NCI-H2107 treated with DMSO at 0.1 percent for 48 hours (cell line): ENCODE measurements at regions not wholly inside any gene's neighbourhood (a gene's known extent, or its start where the extent isn't known, plus 50 kb on each side); places are given as distances from the start of the nearest gene placed in this dataset.
"Not testable (repeated sequence)": the region's sequence is repeated elsewhere in the genome, so short reads cannot be mapped to it uniquely, and the experiment has no call there.

Source experiments
- DNase-seq: peaks from one replicate; lab custom pipeline; 2025; ENCODE audit not compliant: unreplicated experiment; lab: John Stamatoyannopoulos, UW

DNA sequence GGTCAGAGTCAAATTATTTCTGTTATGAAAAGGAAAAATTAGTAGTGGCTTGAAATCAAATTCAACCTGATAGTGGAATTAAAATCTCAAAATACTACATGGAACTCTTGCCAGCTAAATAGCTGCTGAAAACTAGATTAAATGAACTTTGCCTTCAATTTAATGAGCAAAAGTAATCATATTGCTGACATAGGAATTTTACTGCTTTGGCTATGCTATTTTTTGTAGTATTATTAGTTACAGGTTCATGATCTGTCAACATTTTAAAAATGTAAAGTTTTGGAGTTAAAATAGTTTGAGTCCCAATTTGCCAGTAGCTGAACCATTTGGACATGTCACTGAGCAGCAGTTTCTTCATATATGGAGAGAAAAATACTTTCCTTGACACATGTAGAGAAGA is 81.4 kb downstream of the RERGL start:
- DNase-seq, result no peak

DNA sequence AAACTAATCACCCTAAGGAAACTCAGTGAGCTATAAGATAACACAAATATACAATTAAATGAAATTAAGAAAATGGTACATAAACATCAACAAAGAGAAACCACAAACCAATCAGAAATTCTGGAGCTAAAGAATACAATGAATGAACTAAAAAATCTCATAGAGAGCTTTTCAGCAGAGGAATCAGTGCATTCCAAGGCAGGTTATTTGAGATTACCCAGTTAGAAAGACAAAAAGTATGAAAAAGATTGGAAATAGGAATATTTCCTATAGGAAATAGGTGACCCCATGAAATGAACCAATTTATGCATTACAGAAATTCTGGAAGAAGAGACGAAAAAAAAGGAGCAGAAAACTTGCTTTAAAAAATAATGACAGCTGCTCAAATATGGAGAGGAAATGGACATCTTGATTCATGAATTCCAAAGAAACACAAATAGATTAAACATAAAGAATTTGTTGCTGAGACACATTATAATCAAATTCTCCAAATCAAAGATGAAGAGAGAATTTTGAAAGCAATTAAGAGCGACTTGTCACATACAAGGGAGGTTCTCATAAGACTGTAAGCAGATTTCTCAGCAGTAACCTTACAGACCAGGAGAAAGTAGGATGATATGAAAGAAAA is 90.7 kb downstream of the RERGL start:
- no peak for DNase-seq

DNA sequence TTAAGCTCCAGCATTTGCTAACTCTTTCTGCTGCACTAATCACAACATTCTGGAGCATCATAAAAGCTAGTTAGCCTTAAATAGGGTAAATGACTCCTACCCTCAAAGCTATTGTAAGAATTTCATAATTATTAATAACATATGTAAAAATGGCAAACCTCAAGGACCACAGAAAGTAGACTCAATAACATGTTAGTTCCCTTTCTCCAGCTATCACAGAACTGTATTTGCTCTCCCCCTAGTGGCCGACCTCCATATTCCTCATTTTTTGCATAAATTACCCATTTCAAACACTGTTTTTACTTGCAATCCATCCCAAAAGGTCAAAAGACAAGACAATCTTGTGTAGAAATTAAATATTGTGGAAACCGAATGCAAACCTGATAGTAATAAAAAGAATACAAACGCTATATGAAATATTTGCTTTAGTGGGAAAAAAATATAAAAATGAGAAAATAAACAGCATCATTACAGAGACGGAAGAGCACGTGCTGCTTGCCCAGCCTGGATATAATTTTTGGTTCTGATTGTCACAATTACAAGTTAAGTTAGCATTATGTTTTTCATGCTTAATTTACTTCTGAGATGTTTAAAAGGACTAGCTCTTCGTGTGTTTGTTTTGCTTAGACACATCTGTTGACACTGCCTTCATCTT is 97.9 kb downstream of the RERGL start:
- peak; percentile 31 for DNase-seq

DNA sequence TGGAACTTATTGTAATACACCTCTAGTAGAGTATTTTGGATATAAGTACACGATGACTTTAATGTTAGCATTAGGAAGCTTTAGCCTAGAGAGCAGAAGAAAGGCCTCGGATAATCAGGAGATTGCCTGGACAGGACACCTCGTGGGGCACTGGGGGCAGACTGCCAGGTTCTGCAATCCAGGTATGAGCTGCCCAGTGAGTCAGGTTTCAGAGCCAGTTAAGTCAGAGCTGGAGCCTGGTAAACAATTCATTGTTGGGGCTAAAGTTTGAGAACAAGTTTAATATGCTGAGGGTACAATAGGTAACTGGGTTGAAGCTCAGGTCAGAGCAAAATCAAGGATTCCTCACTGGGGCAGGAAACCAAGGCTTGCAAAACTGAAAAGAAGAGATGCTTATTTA is 107.4 kb downstream of the RERGL start:
- no peak for DNase-seq

DNA sequence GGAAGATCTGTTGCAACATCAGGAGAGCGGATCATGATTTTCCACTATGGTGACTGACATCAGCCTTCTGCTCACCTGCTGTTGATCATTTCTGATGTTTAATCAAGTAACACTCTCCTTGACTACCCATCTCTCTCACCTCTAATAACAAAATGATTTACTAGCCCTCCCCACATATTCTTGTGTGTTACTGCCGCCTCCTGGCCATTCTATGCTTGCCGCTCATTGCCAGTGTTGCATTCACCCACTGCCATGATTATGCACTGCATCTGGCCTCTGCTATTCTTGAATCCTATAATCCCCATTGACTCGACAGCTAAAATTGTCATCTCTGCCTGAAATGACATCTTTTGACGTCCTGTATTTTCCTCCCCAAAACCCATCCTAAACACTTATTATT is 113.8 kb downstream of the RERGL start:
- no peak for DNase-seq

DNA sequence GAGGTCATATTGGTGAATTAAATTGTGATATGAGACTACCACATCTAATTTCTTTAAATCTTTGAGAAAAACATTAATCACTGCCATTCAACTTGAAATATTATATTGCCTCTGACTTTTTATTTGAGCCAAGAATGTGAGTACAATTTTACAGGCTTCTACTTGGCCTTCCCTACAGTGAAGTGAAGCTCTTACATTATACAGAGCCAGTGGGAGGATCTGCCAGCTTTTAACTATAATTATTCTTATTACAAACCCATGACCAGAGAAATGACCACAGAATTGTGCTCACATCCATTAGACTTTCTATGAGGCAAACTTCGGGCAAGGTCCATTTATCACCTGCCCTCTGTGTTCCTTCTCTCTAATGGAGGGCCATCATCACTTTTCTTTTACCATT is 114.2 kb downstream of the RERGL start:
- no peak for DNase-seq

DNA sequence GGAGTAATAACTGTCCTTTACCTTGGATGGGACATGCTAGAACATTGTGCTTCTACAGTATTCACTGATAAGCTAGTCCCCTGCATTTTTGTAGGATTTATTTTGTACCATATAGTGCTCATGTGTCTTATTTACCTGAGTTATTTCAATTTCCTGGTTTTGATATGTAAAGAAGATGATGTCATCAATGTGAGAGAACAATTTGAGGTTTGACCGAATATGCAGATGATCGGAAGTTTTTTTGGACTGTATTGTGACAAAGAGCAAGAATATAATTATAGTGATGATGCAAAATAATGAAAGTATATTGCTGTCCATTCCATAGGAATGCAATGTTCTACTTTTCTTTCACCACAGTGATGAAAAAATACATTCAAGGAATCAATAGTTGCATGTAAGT is 114.8 kb downstream of the RERGL start:
- DNase-seq, result no peak

DNA sequence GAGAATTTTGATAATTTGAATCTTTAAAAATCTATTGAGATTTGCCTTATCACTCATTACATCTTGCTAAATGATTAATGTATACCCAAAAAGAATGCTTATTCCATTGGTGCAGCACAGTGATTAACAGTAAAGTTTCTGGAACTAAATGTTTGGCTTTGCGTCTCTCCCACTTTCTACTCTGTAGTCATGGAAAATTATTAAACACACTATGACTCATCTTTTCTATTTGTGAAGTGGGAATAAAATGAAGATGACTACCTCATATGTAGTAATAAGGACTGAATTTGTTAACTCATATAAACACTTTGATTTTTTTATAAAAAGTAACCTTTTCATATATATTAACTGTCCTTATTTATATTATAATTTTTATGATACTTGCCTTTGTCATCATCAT is 118.1 kb downstream of the RERGL start:
- DNase-seq, result no peak

DNA sequence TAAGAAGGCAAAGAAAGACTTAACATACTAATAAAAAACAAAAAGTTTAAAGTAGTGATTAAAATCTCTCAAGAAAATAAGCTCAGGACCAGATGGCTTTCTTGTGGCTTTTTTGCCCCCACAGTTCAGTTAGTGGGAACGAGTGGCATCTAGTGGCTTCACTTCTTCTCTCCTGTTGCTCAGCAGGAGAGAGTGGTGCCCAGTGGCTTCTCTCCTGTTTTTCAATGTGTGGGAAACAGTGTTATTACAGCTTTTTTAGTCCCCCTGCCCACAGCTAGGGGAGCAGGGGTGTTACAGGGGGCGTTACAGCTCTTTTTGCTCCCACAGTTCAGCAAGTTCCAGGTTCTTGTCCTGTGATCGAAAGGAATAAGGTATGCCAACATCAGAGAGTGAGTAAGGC is 135.2 kb downstream of the RERGL start:
- DNase-seq, result no peak

DNA sequence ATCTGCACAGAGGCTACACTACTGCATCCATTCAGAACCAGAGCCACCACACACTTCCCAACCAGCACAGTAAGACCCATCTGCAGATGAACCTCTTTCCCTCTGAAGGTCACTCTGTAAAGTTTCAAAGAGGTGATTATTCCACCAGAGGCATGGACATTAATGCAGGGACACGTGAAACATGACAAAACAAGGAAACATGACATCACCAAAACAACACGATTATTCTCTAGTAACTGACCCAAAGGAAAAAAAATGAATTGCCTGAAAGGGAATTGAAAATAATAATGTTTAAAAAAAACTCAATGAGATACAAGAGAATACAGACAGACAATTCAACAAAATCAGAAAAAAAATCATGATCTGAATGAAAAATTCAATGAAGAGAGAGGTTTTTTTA is 139.1 kb downstream of the RERGL start:
- DNase-seq, result no peak

DNA sequence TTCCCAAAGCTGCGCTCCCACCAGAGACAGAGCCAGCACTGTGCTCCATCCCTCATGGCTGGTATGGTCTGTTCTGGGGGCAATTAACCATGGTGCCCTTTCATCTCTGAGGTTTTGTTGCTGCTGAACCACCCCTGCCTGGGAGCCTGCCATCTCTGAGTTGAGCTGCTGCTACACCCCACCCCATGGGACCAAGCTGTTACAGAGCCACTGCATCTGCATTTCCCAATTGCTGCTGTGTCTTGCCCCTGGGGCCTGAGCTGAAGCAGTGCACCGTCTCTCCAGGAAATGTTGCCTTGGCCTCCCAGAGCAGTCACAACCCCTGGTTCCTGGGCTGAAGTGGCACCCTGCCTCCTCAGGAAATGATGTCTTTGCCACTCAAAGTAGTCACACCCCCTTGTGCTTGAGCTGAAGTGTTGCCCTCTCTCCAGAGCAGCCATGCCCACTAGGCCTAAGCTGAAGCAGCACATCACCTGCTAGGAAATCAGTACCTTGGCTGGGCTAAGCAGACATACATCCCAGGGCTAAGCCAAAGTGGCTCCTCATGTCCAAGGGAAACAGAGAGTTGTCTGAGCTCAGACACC is 140.3 kb downstream of the RERGL start:
- DNase-seq, result no peak

DNA sequence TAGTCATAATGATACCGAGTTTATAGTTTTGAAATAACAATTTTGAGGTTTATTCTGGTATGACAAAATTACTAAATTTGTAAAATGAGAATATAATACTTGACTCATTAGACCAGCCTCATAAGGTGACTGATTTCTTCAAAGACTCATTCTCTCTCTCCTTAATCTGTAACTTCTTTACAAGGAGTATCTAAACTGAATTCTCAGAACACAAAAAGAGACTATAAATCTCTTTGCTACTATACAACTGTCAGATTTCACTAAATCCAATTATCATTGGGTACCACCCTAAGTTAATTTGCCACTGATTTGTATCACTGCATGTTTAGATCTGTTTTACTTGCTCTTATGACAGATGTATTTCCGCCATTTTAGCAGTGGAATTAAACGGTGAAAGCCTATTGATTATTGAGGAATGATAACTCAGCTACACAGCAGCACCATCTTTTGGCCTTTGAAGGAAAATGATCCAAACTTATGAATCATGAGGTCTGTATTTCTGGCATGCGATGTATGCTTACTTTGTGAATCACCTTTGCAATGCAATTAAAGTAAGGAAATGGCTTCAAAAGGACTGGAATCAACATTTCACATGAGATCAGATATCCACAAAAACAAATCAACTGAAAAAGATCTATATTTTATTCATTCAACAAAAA is 161.2 kb downstream of the RERGL start:
- DNase-seq, result no peak

DNA sequence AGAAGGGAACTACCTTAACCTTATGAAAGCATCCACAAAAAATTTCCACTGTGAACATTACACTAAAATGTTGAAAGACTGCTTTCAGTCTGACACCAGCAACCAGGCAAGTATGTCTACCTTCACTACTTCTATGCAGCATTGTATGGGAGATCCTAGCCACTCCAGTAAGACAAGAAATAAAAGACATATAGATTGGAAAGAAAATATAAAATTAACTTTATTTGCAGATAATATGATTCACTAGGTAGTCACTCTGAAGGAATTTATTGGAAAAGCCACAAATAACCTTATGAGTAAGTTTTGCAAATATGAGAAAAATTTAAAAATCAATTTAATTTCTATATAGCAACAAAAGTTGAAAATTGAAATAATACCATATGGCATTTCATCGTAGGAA is 172.0 kb downstream of the RERGL start:
- no peak for DNase-seq

DNA sequence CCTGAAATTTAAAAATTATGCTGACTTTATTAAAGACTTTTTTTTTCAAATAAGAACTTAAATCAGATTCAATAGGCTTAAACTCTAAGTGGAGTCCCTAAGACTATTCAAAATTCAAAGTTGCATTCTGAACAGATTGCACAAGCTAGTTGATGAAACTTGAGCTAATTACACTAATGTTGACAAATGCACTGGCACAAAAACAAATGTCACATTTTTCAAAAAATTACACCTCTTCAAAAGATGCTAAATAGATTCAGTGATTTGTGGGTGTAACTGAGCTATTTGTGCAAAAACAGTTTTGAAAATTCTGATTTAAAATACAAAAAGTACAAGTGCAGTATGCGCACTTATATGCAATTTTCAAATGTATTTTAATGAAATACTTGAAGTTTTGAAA is 205.4 kb downstream of the RERGL start:
- no peak for DNase-seq

DNA sequence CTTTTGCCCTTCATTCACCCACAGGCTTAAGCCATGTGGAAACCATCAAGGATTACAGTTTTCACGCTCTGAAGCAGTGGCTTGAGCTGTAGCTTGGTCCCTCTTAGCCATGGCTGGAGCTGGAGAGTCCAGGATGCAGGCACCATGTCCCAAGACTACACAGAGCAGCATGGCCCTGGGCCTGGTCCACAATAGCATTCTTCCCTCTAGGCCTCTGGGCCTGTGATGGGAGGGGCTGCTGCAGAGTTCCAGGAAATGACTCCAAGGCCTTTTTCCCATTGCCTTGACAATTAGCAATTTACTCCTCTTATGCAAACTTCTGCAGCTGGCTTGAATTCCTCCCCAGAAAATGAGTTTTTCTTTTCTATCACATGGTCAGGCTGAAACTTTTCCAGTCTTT is 211.3 kb downstream of the RERGL start:
- no peak for DNase-seq

DNA sequence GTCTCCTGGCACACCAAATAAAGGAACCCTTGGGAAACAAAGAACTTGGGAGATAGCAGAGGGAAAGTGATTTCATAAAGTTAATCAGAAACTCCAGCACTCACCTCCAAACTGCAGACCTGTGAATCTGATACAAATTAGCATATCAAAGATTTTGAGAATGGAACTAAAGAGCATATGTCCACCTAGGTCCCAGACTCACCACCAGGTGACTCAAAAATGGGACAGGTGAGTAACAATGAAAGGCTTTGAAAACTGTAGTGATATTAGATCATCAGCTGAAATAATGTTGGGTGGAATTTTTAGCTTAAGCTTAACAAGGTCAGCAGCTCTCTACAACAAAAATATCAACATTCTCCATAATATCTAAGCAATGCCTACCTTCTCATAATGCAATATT is 214.8 kb downstream of the RERGL start:
- DNase-seq, result no peak

DNA sequence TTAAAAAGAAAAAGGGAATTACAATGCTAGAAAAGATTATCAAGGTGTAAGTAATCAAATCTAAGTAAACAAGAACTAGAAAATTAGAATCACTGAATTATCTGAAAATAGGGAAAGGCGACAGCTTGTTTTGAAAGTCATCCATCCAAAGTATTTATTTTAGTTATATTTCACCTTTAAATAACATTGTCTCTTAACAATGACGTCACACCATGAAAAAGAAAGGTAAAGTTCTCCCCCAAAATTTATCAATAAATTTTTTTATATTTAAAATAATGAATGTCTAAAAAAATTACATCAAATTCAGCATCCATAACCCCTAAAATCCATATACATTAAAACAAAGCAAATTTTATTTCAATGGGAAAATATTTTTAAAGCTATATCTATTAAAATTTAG is 223.2 kb downstream of the RERGL start:
- DNase-seq, result no peak

DNA sequence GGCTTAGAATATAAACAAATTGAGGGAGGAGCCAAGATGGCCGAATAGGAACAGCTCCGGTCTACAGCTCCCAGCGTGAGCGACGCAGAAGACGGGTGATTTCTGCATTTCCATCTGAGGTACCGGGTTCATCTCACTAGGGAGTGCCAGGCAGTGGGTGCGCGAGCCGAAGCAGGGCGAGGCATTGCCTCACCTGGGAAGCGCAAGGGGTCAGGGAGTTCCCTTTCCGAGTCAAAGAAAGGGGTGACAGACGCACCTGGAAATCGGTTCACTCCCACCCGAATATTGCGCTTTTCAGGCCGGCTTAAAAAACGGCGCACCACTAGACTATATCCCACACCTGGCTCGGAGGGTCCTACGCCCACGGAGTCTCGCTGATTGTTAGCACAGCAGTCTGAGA is 234.4 kb downstream of the RERGL start:
- not testable (repeated sequence) for DNase-seq

DNA sequence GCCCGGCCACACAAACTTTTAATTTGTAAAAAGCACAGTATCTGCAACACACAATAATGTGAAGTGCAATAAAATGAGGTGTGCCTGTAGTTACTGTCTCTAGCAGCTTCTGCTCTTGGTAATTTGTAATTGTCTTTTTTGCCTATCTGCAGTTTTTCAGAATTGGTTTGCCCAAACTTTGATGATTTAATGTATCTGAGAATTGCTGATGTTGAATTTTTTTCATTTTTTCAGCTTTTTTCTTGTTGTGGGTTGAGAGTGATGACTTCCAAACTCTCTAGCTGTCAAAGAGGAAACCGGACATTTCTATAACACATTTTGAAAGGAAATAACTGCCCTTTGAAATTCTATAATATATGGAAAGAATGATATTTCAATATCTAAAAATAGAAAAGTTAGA is 236.9 kb downstream of the RERGL start:
- no peak for DNase-seq

DNA sequence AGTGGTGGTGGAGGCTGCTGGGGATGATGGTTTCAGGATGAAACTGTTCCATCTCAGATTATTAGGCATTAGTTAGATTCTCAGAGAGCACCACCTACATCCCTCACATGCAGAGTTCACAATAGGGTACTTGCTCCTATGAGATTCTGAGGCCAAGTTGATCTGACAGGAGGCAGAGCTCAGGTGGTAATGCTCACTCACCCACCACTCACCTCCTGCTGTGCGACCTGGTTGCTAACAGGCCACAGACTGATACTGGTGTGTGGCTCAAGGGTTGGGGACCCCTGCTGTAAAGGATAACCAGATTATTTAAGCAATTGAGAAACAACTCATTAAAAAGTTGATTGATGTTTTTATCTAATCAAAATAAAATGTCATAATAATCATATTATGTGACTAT is 248.5 kb downstream of the RERGL start:
- no peak for DNase-seq

DNA sequence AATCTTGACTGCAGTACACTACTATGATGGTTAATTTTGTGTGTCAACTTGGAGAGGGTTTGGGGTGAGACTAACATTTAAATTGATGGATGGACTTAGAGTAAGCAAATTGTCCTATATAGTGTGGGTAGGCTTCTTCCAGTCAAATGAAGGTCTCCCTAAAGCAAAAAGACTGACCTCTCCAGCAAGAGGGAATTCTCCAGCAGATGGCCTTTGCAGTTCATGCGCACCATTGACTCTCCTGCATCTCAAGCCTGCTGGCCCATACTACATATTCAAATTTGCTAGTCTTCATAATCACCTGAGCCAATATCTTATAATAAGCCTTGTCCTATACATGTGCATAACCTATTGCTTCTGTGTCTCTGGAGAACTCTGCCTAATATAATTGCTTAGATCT is 260.2 kb downstream of the RERGL start:
- DNase-seq, result no peak

DNA sequence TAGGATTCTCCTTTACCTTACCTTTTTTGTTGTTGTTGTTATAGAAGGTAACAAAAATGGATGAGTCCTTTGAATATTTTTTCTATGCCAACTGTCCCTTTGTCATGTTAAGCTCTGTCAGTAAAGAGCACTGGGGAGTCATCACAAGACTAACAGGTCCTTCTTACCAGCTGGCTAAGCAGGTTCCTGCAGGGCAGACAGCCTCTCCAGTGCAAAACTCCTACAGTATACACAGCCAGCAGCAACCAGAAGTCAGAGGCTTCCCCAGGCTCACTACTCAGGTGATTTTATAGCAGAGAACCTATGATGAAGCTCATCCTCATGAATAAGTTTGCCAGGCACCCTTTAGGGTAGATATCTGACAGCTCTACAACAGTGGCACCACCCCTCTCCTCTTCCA is 271.1 kb downstream of the RERGL start:
- DNase-seq, result no peak
